Fibroblast of peridontal ligament (primary cell): ENCODE measurements at regions not wholly inside any gene's neighbourhood (a gene's known extent, or its start where the extent isn't known, plus 50 kb on each side); places are given as distances from the start of the nearest gene placed in this dataset.

Experiments used
- DNase-seq: peaks from one replicate; pipeline ENCODE4 v3.0.0-alpha.2; 2010; ENCODE audit errors: extremely low read depth

GRCh38 chr20:7695635-7696034, 244.6 kb downstream of the HAO1 start:
- peak; percentile 84 for DNase-seq

GRCh38 chr20:7696311-7696710, 243.9 kb downstream of the HAO1 start:
- DNase-seq = no peak

DNA sequence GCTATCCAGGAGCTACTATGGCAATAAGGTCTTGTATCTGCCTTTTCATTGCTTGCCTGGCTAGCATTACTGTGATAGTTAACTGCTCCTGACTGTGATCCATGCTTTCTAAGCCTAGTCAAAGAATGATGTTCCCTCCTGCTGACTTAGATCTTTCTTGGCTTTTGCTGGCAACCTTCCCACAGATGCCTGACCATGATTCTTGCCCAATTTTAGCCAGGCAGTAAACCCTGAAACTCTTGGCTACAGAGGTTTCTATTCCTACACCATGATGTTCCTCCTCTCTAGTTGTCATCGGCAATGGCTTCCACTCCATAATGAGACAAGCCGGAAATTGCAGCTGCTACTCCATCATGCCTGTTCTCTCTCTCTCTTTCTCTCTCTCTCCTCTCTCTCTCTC, 238.1 kb downstream of the HAO1 start:
- peak; percentile 61 for DNase-seq

GRCh38 chr20:7703551-7703961, 236.7 kb downstream of the HAO1 start:
- no peak for DNase-seq

DNA sequence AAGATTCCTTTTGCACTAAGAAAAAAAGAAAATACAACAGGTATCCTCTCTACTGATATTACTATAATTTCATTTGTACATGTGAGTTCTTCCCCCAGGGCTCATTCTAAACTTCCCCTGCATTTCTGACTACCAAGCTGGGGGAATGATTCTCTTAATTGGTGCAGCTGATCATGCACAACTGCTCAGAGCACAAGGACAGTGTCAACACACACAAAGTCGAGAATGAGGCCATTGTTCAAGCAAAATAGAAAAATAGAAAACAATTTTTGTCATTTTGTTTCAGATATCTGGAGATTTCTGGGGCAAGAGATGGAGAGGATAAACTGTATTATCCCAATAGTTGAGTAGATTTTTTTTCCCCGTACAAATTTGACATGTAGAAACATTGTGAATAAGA, 236.3 kb downstream of the HAO1 start:
- no peak for DNase-seq

DNA sequence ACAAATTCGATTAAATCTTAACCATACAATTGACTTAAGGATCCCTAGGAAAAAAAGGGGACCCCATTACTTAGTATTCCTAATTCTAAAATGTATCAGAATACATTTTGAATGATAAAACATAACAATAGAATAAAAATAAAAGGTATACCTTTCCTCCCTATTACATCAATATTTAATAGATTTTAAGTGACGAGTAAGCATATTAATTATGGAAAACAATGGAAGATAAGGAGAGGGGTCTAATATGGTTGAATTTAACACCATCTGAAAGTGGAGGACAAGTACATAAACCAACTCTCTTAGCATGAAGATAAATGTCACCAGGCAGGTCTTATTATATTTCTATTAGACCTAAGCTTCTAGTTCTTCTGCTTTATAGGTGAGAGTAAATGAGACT, 232.1 kb downstream of the HAO1 start:
- no peak for DNase-seq

DNA sequence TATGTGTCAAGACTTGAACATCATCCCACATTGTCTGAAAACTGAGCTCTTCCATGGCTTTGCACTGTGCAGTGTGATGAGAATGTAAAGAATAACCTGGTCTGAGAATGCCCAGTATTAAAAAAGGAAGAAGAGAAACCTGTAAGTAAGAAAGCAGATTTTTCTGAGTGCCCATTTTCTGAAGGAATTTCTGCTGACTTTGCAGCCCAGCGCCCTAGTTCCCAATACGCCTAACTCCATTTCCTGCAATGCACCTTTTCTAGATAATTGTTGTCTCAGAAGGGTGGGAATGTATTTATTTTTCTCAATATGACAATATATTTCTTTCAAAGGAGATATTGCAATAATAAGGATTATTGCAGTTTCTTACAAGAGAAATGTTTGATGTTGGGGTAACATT, 231.5 kb downstream of the HAO1 start:
- no peak for DNase-seq

DNA sequence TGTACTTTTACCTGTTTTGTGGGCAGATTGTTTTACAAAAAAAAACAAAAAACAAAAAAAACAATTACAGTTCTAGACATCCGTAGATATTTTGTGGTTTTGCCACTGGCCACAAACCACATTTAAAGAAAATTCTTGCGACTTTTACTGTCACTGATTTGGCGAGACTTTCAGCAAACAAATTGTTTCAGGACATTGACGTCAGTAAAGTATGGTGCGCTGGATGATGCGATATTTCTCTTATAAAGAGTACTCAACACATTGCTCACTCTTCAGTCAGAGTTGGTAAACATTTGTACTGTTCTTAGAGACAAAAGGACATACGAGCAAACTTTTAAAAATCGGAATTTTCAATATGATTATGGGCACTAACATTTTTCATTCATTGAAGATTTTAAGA, 229.8 kb downstream of the HAO1 start:
- DNase-seq = peak; percentile 28

DNA sequence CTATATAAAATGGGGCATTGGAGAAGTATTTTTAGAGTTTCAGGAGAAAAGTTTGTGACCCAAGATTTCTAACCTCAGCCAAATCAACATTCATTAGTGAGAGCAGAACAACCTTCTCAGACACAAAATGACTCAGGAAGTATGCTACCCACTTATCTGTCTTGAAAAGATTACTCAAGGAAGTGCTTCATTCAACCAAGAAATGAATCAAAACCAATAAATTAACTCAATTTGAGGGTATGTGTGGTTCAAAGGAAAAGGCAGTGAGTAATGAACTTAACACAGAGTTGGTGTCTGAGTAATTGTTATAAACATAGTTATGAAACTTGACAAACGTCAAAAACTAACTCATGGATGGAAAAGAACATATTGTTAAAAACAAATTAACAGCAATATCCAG, 227.6 kb downstream of the HAO1 start:
- no peak for DNase-seq

GRCh38 chr20:7714549-7714948, 225.7 kb downstream of the HAO1 start:
- DNase-seq = no peak

- no peak for DNase-seq
Observed at GRCh38 chr20:7716286-7716972, 223.8 kb downstream of the HAO1 start.

DNA sequence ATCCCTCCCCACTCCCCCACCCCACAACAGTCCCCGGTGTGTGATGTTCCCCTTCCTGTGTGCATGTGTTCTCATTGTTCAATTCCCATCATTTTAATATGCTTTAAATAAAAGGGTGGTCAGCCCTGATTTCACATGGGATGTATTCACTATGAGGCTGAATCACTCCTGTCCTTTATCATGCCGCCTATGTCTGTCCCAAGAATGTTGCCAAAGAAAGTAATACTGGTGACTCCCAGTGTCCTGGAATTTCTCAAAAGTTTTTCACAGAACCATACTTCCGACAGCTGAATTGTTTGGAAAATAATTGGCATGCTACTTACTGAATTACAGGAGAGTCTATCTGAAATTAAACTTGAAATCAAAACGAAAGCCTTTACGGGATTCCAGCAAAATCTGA, 217.7 kb downstream of the HAO1 start:
- peak; percentile 11 for DNase-seq

DNA sequence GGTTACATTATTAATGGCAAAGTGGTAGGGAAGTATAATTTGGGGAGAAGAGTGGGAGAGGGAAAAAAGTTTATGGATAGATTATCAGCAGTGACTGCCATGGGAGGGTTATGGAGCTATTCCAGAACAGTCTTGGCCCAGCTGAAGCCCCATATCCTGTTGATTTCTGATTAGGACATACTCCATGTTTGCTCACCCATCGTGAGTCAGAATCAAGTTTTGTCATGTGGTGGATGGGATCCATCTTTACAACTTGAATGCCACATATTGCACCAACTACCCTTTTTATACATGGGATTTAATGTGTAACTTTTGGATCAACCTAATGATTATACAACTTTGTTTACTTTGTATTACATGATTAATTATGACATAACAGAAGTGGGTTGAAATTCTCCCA, 217.0 kb downstream of the HAO1 start:
- DNase-seq = peak; percentile 79

GRCh38 chr20:7728338-7728737, 211.9 kb downstream of the HAO1 start:
- peak; percentile 19 for DNase-seq

DNA sequence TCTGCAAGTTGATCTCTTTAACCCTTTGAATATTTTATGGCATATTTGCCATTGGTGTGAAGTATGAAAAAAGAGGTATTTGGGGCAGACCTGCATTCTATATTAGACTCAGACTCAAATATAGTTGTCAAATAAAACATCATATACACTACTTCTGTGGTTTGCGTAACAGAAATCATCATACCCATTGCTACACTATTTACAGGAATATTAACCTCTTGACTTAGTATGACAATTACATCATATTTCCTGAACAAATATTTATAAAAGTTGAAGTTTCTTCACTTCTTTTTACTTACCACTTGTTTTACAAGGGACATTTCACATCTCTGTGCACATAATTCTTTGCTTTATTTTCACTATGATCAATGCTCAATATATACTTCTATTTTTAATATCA, 206.0 kb downstream of the HAO1 start:
- no peak for DNase-seq

GRCh38 chr20:7736336-7736735, 203.9 kb downstream of the HAO1 start:
- peak; percentile 68 for DNase-seq

DNA sequence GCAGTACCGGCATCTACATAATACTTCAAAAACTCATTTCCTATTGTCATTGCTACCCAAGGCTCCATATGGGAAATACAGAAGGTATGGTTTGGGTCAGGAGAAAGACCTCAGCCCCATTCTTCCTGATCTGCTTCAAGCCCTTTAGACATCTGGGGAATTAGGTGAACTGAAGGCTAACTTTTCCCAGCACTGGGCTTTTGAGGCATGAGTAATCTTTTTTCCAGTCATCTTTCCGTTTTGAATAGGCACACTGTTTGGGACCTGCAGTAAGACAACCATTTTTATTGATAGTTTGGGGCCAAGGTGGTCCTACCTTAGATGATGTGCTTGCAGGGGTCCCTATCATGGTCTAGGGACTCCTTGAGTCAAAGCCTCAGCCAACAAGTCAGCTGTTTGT, 198.4 kb downstream of the HAO1 start:
- DNase-seq = peak; percentile 38

DNA sequence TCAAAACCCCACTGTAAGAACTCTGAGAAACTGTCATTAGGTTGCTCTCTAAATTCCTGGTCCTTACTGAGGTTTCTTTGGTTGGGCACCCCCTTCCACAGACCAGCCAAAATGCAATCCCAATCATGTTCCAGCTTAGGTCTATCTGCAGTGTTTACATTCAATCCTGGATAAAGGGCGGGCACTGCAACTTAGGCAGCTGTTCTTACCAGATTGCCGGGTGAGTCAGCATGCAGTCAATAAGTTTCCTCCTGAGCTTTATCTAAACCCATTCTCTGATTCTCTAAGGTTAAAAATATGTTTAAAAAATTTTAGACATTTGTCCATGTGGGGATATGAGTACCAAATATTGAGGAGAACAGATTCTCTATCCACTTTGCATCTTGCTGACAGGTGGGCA, 197.8 kb downstream of the HAO1 start:
- DNase-seq = peak; percentile 92

DNA sequence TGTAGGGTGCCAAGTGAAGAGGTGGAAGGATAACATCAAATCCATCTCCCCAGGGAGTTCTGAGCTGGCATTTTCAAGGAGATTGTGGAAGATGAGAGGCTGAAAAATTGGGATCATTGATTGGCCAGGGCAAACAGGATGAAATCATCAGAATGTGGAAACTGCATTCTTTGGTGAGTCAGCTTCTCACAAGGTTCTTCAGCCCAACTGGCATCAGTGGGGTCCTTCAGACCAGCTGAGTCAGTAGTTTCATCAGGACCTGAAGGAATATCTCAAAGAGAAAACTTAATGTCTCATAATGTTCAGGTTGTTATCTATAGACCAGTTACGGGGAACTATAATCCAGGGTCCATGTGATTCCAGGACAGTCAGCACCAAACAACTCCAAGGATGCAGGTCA, 195.8 kb downstream of the HAO1 start:
- DNase-seq = peak; percentile 92

DNA sequence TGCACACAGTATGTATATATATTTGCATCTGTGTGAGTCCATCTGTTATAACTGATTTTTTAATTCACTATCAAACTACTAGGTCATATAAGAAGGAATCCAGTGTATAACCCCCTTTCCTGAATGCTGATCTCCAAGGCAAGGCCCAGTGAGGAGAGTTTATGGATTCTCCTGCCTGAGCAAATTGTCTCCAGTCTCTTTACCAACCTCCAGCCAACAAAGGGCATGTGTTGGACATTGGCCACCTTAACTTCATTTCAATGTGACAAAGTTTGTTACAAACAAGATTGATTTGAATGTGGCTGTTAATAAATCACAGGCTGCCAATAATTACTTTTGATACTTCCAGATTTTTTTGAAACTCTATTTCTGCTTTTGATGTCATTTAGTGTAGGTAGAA, 191.6 kb downstream of the HAO1 start:
- no peak for DNase-seq

GRCh38 chr20:7754102-7754501, 186.2 kb downstream of the HAO1 start:
- no peak for DNase-seq

- no peak for DNase-seq
Observed at GRCh38 chr20:7758406-7758805, 181.9 kb downstream of the HAO1 start.

DNA sequence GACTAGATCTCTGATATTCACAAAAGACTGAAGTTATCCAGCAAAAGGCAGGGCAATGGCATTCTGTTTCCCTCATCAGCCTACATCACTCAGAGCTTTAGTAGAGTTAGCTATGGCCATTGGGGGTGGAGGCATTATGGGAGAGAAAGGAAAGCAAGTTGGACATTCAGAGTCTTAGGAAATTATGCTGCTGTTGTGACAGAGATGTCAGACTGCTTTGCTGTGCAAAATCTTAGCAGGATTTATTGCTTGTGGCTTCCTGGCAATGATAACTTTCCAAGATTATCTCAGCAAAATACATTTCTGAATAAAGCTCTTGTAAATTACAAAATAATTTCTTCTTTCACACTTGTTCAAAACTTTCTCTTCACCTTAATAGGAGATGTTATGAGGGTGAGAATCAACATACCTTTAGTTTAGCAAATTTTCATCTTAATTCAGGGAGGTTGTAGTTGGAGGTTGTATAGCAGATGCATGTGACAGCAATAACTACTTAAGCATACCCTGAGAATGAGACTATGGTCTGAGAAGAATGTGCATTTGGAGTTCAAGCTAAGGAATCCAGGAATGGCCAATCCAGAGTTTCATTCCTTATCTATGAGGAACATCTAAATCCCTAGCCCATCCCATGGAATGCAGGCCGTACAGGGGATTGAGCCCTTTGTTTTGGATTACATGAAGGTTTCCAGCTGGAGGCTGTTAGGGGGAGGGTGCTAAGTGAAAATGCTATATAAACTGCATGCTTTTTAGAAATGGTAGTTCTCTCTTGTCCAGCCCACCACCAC, 179.8 kb downstream of the HAO1 start:
- DNase-seq = peak; percentile 18

- no peak for DNase-seq
Observed at GRCh38 chr20:7765221-7765620, 175.0 kb downstream of the HAO1 start.
